H7 (cell line): ENCODE measurements at regions not wholly inside any gene's neighbourhood (a gene's known extent, or its start where the extent isn't known, plus 50 kb on each side); places are given as distances from the start of the nearest gene placed in this dataset.

Source experiments
- DNase-seq: peaks from one replicate; pipeline ENCODE4 v3.0.0; 2012
- H3K27me3 ChIP-seq: 2 replicates; pipeline ENCODE4 v1.6.0; 2011; ENCODE audit warnings: mild to moderate bottlenecking, low read length; ENCODE audit not compliant: control insufficient read depth, insufficient read depth
- H3K36me3 ChIP-seq: replicated peaks from 2 replicates; pipeline ENCODE4 v1.5.1; 2011; ENCODE audit warnings: low read length; ENCODE audit not compliant: control insufficient read depth, insufficient read depth
- H3K4me3 ChIP-seq: 2 replicates; pipeline ENCODE4 v1.5.1; 2011; ENCODE audit warnings: low read depth, mild to moderate bottlenecking, control low read depth, low read length, moderate library complexity; ENCODE audit not compliant: insufficient read depth

- H3K4me3 ChIP-seq: no peak overlapping the region
- H3K36me3 ChIP-seq: no peaks in the 10 kb centered on the region
- DNase-seq: no peak
- peaks cover 12% of the 10 kb centered on the region for H3K27me3 ChIP-seq
Measured at GRCh38 chrX:69226459-69227158, 61.4 kb upstream of the PJA1 start.

DNA sequence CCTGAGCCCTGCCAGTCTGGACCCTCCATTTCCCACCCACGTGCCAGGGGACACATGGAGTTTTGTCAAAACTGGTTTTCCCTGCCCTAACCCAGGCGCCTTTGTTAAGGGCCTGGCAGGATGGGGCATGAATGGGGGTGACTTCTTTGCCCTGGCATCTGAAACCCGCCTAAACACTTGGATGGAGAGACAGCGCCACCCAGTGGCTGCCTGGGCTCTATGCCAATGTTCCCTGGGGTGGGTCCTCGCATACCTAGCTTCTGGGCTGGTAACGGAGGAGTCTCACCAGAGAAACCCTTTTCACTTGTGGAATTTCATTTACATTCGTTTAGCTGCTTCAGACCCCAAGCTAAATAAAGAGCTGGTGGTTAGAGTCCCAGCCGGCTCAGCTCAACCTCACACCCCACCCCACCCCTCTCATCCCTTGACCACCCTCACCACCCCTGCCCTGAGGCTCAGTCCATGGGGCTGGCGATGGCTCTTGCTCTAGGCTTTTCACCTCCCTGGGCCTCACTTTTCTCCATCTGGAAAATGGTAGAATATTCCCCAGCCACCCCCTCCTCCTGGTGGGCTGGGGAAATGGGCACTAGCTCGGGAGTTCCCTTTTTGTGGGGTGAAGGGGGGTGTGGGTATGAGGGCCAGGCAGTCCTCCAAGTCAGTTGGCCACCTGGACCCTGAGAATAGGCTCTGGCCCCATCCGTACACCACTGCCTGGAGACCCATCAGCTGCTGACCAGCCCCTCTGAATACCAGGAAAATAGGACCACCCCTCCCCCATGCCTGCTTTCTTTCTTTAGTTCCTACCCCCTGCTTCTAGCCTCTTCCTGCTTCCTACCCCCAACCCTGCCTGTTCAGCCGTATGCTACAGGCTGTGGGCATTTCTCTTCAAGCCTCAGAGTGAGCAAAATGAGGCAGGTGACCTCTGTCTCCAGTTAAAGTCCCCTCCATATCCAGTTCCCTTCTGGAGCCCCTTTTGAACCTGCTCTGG lies 57.1 kb upstream of the PJA1 start:
- peak; percentile 84 for DNase-seq
- peaks cover 12% of the 10 kb centered on the region for H3K27me3 ChIP-seq
- H3K36me3 ChIP-seq: no peaks in the 10 kb centered on the region
- no peak overlapping the region for H3K4me3 ChIP-seq

GRCh38 chrX:69221239-69222102 lies 56.2 kb upstream of the PJA1 start:
- Histone ChIP-seq H3K4me3 (no peak overlapping the region; the same call in none of the 2 replicates), H3K27me3 (peaks cover 12% of the 10 kb centered on the region), H3K36me3 (no peaks in the 10 kb centered on the region)
- peak; percentile 88 for DNase-seq

- H3K27me3 ChIP-seq: peaks cover 5% of the 10 kb centered on the region
- H3K4me3 ChIP-seq: no peak overlapping the region
- DNase-seq: no peak
- no peaks in the 10 kb centered on the region for H3K36me3 ChIP-seq
Measured at GRCh38 chrX:69218407-69218997, 53.2 kb upstream of the PJA1 start.

DNA sequence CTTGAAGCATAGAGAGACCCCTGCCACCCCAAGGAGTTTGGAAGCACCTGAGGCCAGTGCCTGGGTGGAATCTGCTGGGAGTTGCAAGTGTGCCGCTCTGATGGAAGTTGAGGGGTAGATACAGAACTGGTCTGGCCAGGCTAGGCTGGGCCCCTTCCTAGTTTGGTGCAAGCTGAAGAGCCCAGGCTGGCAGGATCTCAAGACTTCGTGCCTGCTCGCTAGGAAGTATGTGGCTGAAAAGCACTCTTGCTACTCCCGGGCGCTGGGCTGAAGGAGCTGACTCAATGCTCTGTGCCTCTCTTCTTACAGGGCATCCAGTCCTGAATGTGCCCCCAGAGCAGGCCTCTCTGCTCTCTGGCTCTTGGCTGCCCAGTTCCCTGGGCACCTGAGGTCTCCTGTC lies 51.7 kb upstream of the PJA1 start:
- Histone ChIP-seq H3K27me3 (no peaks in the 10 kb centered on the region), H3K36me3 (no peaks in the 10 kb centered on the region), H3K4me3 (no peak overlapping the region)
- no peak for DNase-seq

DNA sequence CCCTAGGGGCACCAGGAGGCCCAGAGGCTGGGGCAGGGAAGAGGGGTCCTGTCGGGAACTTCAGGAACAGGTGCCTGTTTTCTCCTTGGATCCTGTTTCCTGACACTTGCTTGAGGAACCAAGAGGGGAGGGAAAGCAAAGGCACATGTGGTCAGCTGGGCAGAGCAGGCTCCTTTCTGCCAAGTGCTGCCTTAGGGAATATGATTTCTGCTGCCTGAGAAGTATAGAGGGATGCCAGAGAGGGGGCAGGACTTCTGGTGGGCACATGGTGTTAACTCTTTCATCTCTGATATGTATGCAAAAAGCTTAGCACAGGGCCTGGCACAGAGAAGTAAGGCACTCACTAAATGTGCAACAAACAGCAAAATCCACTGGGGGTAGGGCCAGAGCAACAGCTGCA lies 51.2 kb upstream of the PJA1 start:
- no peaks in the 10 kb centered on the region for H3K27me3 ChIP-seq
- H3K36me3 ChIP-seq: no peaks in the 10 kb centered on the region
- no peak overlapping the region for H3K4me3 ChIP-seq
- no peak for DNase-seq

GRCh38 chrX:69215161-69215875 lies 50.1 kb upstream of the PJA1 start:
- H3K27me3 ChIP-seq: no peaks in the 10 kb centered on the region
- no peaks in the 10 kb centered on the region for H3K36me3 ChIP-seq
- no peak overlapping the region for H3K4me3 ChIP-seq
- DNase-seq: no peak
